ENCODE measurements at regions not wholly inside any gene's neighbourhood (a gene's known extent, or its start where the extent isn't known, plus 50 kb on each side); places are given as distances from the start of the nearest gene placed in this dataset.
"Not testable (repeated sequence)": the region's sequence is repeated elsewhere in the genome, so short reads cannot be mapped to it uniquely, and the experiment has no call there.

- DNase-seq: no peak
Observed at GRCh38 chr13:30816736-30817135, 81.4 kb downstream of the ALOX5AP start.

- DNase-seq: no peak
Observed at GRCh38 chr13:30818323-30818960, 83.1 kb downstream of the ALOX5AP start.

GRCh38 chr13:30819136-30819888 is 84.0 kb downstream of the ALOX5AP start:
- no peak for DNase-seq

GRCh38 chr13:30821421-30821820 is 84.7 kb upstream of the MEDAG start:
- DNase-seq: no peak

- no peak for DNase-seq
Observed at GRCh38 chr13:30824651-30825050, 81.4 kb upstream of the MEDAG start.

GRCh38 chr13:30826911-30827577 is 79.0 kb upstream of the MEDAG start:
- no peak for DNase-seq

GRCh38 chr13:30827578-30827925 is 78.5 kb upstream of the MEDAG start:
- no peak for DNase-seq

- DNase-seq: no peak
Observed at GRCh38 chr13:30829145-30829832, 76.8 kb upstream of the MEDAG start.

GRCh38 chr13:30829833-30830637 is 76.0 kb upstream of the MEDAG start:
- no peak for DNase-seq

- DNase-seq: no peak
Observed at GRCh38 chr13:30830638-30830965, 75.5 kb upstream of the MEDAG start.

- DNase-seq: no peak
Observed at GRCh38 chr13:30831515-30831914, 74.6 kb upstream of the MEDAG start.

GRCh38 chr13:30832377-30832776 is 73.7 kb upstream of the MEDAG start:
- no peak for DNase-seq

GRCh38 chr13:30832845-30833332 is 73.2 kb upstream of the MEDAG start:
- peak; percentile 19 for DNase-seq

GRCh38 chr13:30835442-30835841 is 70.6 kb upstream of the MEDAG start:
- DNase-seq: no peak

GRCh38 chr13:30837227-30838159 is 68.6 kb upstream of the MEDAG start:
- DNase-seq: no peak

- not testable (repeated sequence) for DNase-seq
Observed at GRCh38 chr13:30839636-30840035, 66.4 kb upstream of the MEDAG start.

- DNase-seq: no peak
Observed at GRCh38 chr13:30840515-30840914, 65.6 kb upstream of the MEDAG start.

GRCh38 chr13:30841154-30841553 is 64.9 kb upstream of the MEDAG start:
- no peak for DNase-seq

- no peak for DNase-seq
Observed at GRCh38 chr13:30843548-30843947, 62.5 kb upstream of the MEDAG start.

- no peak for DNase-seq
Observed at GRCh38 chr13:30844548-30845296, 61.3 kb upstream of the MEDAG start.
